H1 (cell line): ENCODE measurements at regions not wholly inside any gene's neighbourhood (a gene's known extent, or its start where the extent isn't known, plus 50 kb on each side); places are given as distances from the start of the nearest gene placed in this dataset.
A peak's percentile ranks its signal among the peaks of the same experiment; 100 is the strongest.

Source experiments
- CTCF ChIA-PET: fragments of 300-600 bp; sonication (Branson Sonifier 250); formaldehyde crosslinking; loops from one replicate; lab custom pipeline; 2021; ENCODE audit not compliant: partially characterized antibody; lab: Charles Lee
- POLR2A ChIA-PET: fragments of 300-600 bp; sonication (Branson Sonifier 250); formaldehyde crosslinking; loops from one replicate; lab custom pipeline; 2021; ENCODE audit warnings: inconsistent platforms; ENCODE audit not compliant: partially characterized antibody; lab: Charles Lee
- DNase-seq, 2 experiments: peaks; one replicate each; pipeline versions ENCODE4 v3.0.0 to v3.0.0-alpha.2; 2010 to 2022; ENCODE audit warnings: low spot score in 2 of 2, low read depth in 1 of 2, mixed read lengths in 1 of 2
- FAIRE-seq: peaks from 2 replicates; lab custom pipeline; 2011; peaks lifted over from hg19 to GRCh38; lab: Jason Lieb, UNC
- H2AFZ ChIP-seq: 2 replicates; pipeline ENCODE4 v1.8.1; 2012; ENCODE audit warnings: low read length, inconsistent platforms
- H2AK5ac ChIP-seq: 2 replicates; pipeline ENCODE4 v1.6.1; 2013; ENCODE audit warnings: low read depth, low read length
- H2BK120ac ChIP-seq: replicated peaks from 2 replicates; pipeline ENCODE3; 2013; ENCODE audit warnings: low read depth, low read length, inconsistent platforms
- H2BK12ac ChIP-seq: 2 replicates; pipeline ENCODE4 v1.6.1; 2013; ENCODE audit warnings: low read depth, low read length
- H2BK15ac ChIP-seq: 2 replicates; pipeline ENCODE4 v1.6.1; 2013; ENCODE audit warnings: low read length
- H2BK20ac ChIP-seq: 2 replicates; pipeline ENCODE4 v1.6.1; 2013; ENCODE audit warnings: low read length
- H2BK5ac ChIP-seq: 2 replicates; pipeline ENCODE4 v1.6.1; 2013; ENCODE audit warnings: low read depth, low read length
- H3K14ac ChIP-seq: 2 replicates; pipeline ENCODE4 v1.6.1; 2013; ENCODE audit warnings: inconsistent platforms; ENCODE audit not compliant: insufficient read length
- H3K18ac ChIP-seq: 2 replicates; pipeline ENCODE4 v1.6.1; 2013; ENCODE audit warnings: low read length; ENCODE audit errors: extremely low read depth
- H3K23ac ChIP-seq: 2 replicates; pipeline ENCODE4 v1.6.1; 2013; ENCODE audit warnings: inconsistent platforms; ENCODE audit not compliant: insufficient read length
- H3K23me2 ChIP-seq: 2 replicates; pipeline ENCODE4 v1.6.1; 2013; ENCODE audit warnings: low read depth, low read length
- H3K27ac ChIP-seq: 2 replicates; pipeline ENCODE4 v1.6.1; 2011; ENCODE audit warnings: low read depth, low read length, inconsistent platforms
- H3K27me3 ChIP-seq, 4 experiments: replicated peaks in 1 of 4; 1 replicate in 1 of 4; 2 replicates in 3 of 4; pipeline versions ENCODE4 v1.6.1 to v1.8.1; 2011 to 2013; ENCODE audit warnings: low read length in 3 of 4, mild to moderate bottlenecking in 3 of 4, inconsistent platforms in 2 of 4, mixed read lengths in 2 of 4, moderate library complexity in 1 of 4; ENCODE audit not compliant: control insufficient read depth in 3 of 4, insufficient read depth in 3 of 4; ENCODE audit errors: extremely low read depth in 1 of 4
- H3K36me3 ChIP-seq, 4 experiments: 2 replicates each; pipeline versions ENCODE4 v1.6.1 to v1.8.1; 2011 to 2013; ENCODE audit warnings: mild to moderate bottlenecking in 4 of 4, low read length in 3 of 4, moderate library complexity in 2 of 4, control low read depth in 1 of 4, inconsistent platforms in 1 of 4; ENCODE audit not compliant: insufficient read depth in 4 of 4, control insufficient read depth in 2 of 4
- H3K4ac ChIP-seq: replicated peaks from 2 replicates; pipeline ENCODE3; 2013; ENCODE audit warnings: low read length, low read depth, mixed read lengths, inconsistent platforms; ENCODE audit not compliant: insufficient read length
- H3K4me1 ChIP-seq, 4 experiments: replicated peaks in 1 of 4; 1 replicate in 1 of 4; 2 replicates in 3 of 4; pipeline versions ENCODE4 v1.6.1 to v1.8.1; 2011 to 2013; ENCODE audit warnings: low read length in 3 of 4, inconsistent platforms in 2 of 4, mixed read lengths in 1 of 4; ENCODE audit not compliant: insufficient read depth in 4 of 4, control insufficient read depth in 3 of 4
- H3K4me2 ChIP-seq, 2 experiments: 2 replicates each; pipeline versions ENCODE4 v1.6.1 to v1.8.1; 2011 to 2013; ENCODE audit warnings: low read depth in 2 of 2, low read length in 2 of 2, control low read depth in 1 of 2, inconsistent platforms in 1 of 2, mild to moderate bottlenecking in 1 of 2; ENCODE audit not compliant: insufficient read depth in 1 of 2
- H3K4me3 ChIP-seq, 4 experiments: fragments of 200-600, 300-600 bp in 1 of 4; sonication (generic), shearing (Covaris generic), sonication (Bioruptor Twin) in 1 of 4; 2 replicates each; pipeline versions ENCODE4 v1.5.1 to v1.8.1; 2011 to 2016; ENCODE audit warnings: low read length in 4 of 4, low read depth in 3 of 4, control low read depth in 2 of 4, inconsistent platforms in 2 of 4, mild to moderate bottlenecking in 2 of 4, mixed read lengths in 1 of 4, moderate library complexity in 1 of 4; ENCODE audit not compliant: insufficient read depth in 2 of 4; ENCODE audit errors: extremely low read depth in 1 of 4
- H3K56ac ChIP-seq: replicated peaks from 2 replicates; pipeline ENCODE3; 2013; ENCODE audit warnings: low read depth, mild to moderate bottlenecking, mixed read lengths, low read length, inconsistent platforms; ENCODE audit not compliant: insufficient read length
- H3K79me1 ChIP-seq: 2 replicates; pipeline ENCODE4 v1.6.1; 2013; ENCODE audit warnings: low read depth, low read length, control low read depth
- H3K79me2 ChIP-seq, 2 experiments: 2 replicates each; pipeline versions ENCODE4 v1.6.1 to v1.8.1; 2012 to 2013; ENCODE audit warnings: low read length in 2 of 2, mild to moderate bottlenecking in 2 of 2, inconsistent platforms in 1 of 2; ENCODE audit not compliant: insufficient read depth in 2 of 2, control insufficient read depth in 1 of 2
- H3K9ac ChIP-seq, 4 experiments: replicated peaks in 1 of 4; 1 replicate in 1 of 4; 2 replicates in 3 of 4; pipeline versions ENCODE4 v1.6.1 to v1.8.1; 2011 to 2013; ENCODE audit warnings: low read depth in 3 of 4, low read length in 3 of 4, control low read depth in 2 of 4, mild to moderate bottlenecking in 2 of 4, moderate library complexity in 2 of 4, inconsistent platforms in 1 of 4; ENCODE audit errors: extremely low read depth in 1 of 4
- H3K9me3 ChIP-seq, 2 experiments: 2 replicates each; pipeline versions ENCODE4 v1.6.1 to v1.8.1; 2012 to 2013; ENCODE audit warnings: mild to moderate bottlenecking in 2 of 2, moderate library complexity in 2 of 2, control low read depth in 1 of 2, inconsistent platforms in 1 of 2, low read depth in 1 of 2, low read length in 1 of 2, mixed read lengths in 1 of 2; ENCODE audit not compliant: insufficient read depth in 2 of 2
- H4K20me1 ChIP-seq, 2 experiments: replicated peaks in 1 of 2; 2 replicates each; pipeline versions ENCODE3 to v1.8.1; 2011 to 2013; ENCODE audit warnings: inconsistent platforms in 2 of 2, low read length in 2 of 2, mild to moderate bottlenecking in 1 of 2; ENCODE audit not compliant: insufficient read depth in 2 of 2, control insufficient read depth in 1 of 2
- H4K5ac ChIP-seq: 2 replicates; pipeline ENCODE4 v1.6.1; 2013; ENCODE audit warnings: low read length, low read depth, mixed read lengths, inconsistent platforms; ENCODE audit not compliant: insufficient read length
- H4K8ac ChIP-seq: 2 replicates; pipeline ENCODE4 v1.8.0; 2013; ENCODE audit warnings: mild to moderate bottlenecking, moderate library complexity, low read length, inconsistent platforms; ENCODE audit not compliant: insufficient read depth; ENCODE audit errors: extremely low read depth
- H4K91ac ChIP-seq: replicated peaks from 2 replicates; pipeline ENCODE3; 2013; ENCODE audit warnings: low read length, mixed read lengths, inconsistent platforms; ENCODE audit not compliant: insufficient read length
- BCL11A ChIP-seq, 2 experiments: IDR thresholded peaks; one replicate each; pipeline ENCODE4 v1.6.1; 2011; ENCODE audit warnings: low read depth in 2 of 2, low read length in 2 of 2, mild to moderate bottlenecking in 2 of 2
- CBX8 ChIP-seq: fragments of 300-800, 300-1000 bp; sonication (generic); IDR thresholded peaks from 2 replicates; pipeline ENCODE4 v1.7.1; 2016; ENCODE audit warnings: low read depth, low read length, borderline replicate concordance
- CTCF ChIP-seq, 3 experiments: IDR thresholded peaks; 1 replicate in 2 of 3; 2 replicates in 1 of 3; pipeline versions ENCODE4 v1.5.1 to v1.6.1; 2011; ENCODE audit warnings: low read length in 3 of 3, mild to moderate bottlenecking in 3 of 3, inconsistent platforms in 2 of 3, low read depth in 1 of 3, moderate library complexity in 1 of 3; ENCODE audit not compliant: insufficient read depth in 1 of 3; ENCODE audit errors: control extremely low read depth in 1 of 3
- EZH2 ChIP-seq: fragments of 200-600 bp; sonication (generic); IDR thresholded peaks from 2 replicates; pipeline ENCODE4 v1.7.1; 2012; ENCODE audit warnings: low read depth, mild to moderate bottlenecking, moderate library complexity, low read length, inconsistent platforms; ENCODE audit not compliant: severe bottlenecking
- RAD21 ChIP-seq, 2 experiments: IDR thresholded peaks in 1 of 2; conservative IDR thresholded peaks in 1 of 2; 2 replicates each; pipeline ENCODE4 v1.6.1; 2011; ENCODE audit warnings: low read depth in 2 of 2, low read length in 2 of 2, improper control_type of control experiment in 1 of 2, inconsistent platforms in 1 of 2, mild to moderate bottlenecking in 1 of 2, moderate library complexity in 1 of 2
- RFX5 ChIP-seq: IDR thresholded peaks from 2 replicates; pipeline ENCODE4 v1.6.1; 2011; ENCODE audit warnings: low read depth, low read length, improper control_type of control experiment, borderline replicate concordance
- WGBS, 2 experiments: shearing (Covaris generic) in 1 of 2; methylation state at CpG; one replicate each; pipeline versions ENCODE4 v1.1.6 to v1.1.7; 2013 to 2015; ENCODE audit warnings: low lambda C conversion rate in 2 of 2, mixed read lengths in 2 of 2, inconsistent platforms in 1 of 2, low coverage in 1 of 2, missing lambda C conversion rate in 1 of 2; ENCODE audit not compliant: insufficient replicate concordance in 2 of 2, insufficient coverage in 1 of 2, insufficient read length in 1 of 2; ENCODE audit errors: extremely low coverage in 1 of 2, missing lambda C conversion rate in 1 of 2; 5-methylcytosine and 5-hydroxymethylcytosine counted together

DNA sequence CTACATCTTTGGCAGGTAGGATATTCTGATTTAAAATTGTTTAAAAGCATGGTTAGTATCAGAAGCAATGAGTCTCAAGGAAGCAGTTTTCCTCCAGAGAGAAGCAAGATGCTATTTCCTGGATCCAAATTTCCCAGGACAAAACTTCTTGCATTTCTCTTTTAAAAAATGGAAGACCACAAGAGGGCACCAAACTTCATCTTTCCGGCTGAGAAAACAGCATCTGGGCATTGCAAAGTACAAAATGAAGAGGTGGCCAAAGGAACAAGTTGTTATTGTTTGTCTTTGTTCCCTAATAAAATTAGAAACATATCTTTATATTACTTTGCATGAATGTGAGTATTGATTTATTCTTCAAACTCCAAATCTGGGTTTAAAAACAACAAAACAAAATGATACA lies 60.0 kb upstream of the LRCH1 start:
- no peak overlapping the region for H3K4me3 ChIP-seq
- POLR2A ChIA-PET = no interaction called here

More for the DNA sequence above, 60.0 kb upstream of the LRCH1 start:
- TF ChIP-seq CTCF (IDR thresholded peaks at IDR 0.05; ENCODE audit: control extremely low read depth in 1 of 3, insufficient read depth in 1 of 3, low read depth in 1 of 3, low read length in 3 of 3) = peak in 2 of 3 experiments; percentile 57 to 61; a peak in 2 of 4 replicates
- TF ChIP-seq CBX8 = no peak
- TF ChIP-seq RFX5 = no peak
- peak; percentile 83 to 86 for TF ChIP-seq RAD21 (IDR thresholded peaks at IDR 0.05 in 1 of 2, conservative IDR thresholded peaks at IDR 0.05 in 1 of 2; ENCODE audit: low read depth in 2 of 2, low read length in 2 of 2)
- TF ChIP-seq BCL11A (IDR thresholded peaks at IDR 0.05; ENCODE audit: low read depth in 2 of 2, low read length in 2 of 2) = no peak
- TF ChIP-seq EZH2 = no peak
- H4K20me1 ChIP-seq = no peaks in the 10 kb centered on the region
- no peak overlapping the region for H2BK12ac ChIP-seq
- no peak overlapping the region for H4K5ac ChIP-seq
- no peak overlapping the region for H3K9ac ChIP-seq
- H4K91ac ChIP-seq = no peak overlapping the region
- no peak for DNase-seq
- no peak overlapping the region for H4K8ac ChIP-seq
- no peak overlapping the region for H3K18ac ChIP-seq
- no peak overlapping the region for H2BK15ac ChIP-seq
- no peak overlapping the region for H3K14ac ChIP-seq
- H3K36me3 ChIP-seq = no peaks in the 10 kb centered on the region
- no peak overlapping the region for H3K56ac ChIP-seq
- no peak overlapping the region for H2AK5ac ChIP-seq
- CTCF ChIA-PET = interaction anchor here (4.1 kb wide), 1 partner anchor 228 kb away, joined by 36 read pairs; no protein-coding TSS in a partner anchor
- H3K4me2 ChIP-seq = no peak overlapping the region
- whole genome bisulfite sequencing, 2 experiments = 24% methylated on average over 1 of the region's 1 CpG; no CpG with 5 or more reads in 1 of the 2 experiments
- no peak overlapping the region for H3K4ac ChIP-seq
- no peak overlapping the region for H2BK20ac ChIP-seq
- no peak overlapping the region for H2AFZ ChIP-seq
- peak; percentile 69 for FAIRE-seq
- no peaks in the 10 kb centered on the region for H3K4me1 ChIP-seq
- H3K79me2 ChIP-seq = no peaks in the 10 kb centered on the region
- H3K27me3 ChIP-seq = no peaks in the 10 kb centered on the region
- no peak overlapping the region for H2BK120ac ChIP-seq
- no peak overlapping the region for H3K27ac ChIP-seq
- H3K79me1 ChIP-seq = no peaks in the 10 kb centered on the region
- H3K23me2 ChIP-seq = no peaks in the 10 kb centered on the region
- H3K23ac ChIP-seq = no peak overlapping the region
- no peaks in the 10 kb centered on the region for H3K9me3 ChIP-seq
- H2BK5ac ChIP-seq = no peak overlapping the region
